RCC 7860 (cell line): ENCODE measurements at regions not wholly inside any gene's neighbourhood (a gene's known extent, or its start where the extent isn't known, plus 50 kb on each side); places are given as distances from the start of the nearest gene placed in this dataset.
"Not testable (repeated sequence)": the region's sequence is repeated elsewhere in the genome, so short reads cannot be mapped to it uniquely, and the experiment has no call there.

Experiments used
- DNase-seq: peaks from one replicate; pipeline ENCODE4 v3.0.0-alpha.2; 2015; ENCODE audit warnings: low spot score
- FAIRE-seq: peaks from 2 replicates; lab custom pipeline; 2012; peaks lifted over from hg19 to GRCh38; lab: Jason Lieb, UNC

DNA sequence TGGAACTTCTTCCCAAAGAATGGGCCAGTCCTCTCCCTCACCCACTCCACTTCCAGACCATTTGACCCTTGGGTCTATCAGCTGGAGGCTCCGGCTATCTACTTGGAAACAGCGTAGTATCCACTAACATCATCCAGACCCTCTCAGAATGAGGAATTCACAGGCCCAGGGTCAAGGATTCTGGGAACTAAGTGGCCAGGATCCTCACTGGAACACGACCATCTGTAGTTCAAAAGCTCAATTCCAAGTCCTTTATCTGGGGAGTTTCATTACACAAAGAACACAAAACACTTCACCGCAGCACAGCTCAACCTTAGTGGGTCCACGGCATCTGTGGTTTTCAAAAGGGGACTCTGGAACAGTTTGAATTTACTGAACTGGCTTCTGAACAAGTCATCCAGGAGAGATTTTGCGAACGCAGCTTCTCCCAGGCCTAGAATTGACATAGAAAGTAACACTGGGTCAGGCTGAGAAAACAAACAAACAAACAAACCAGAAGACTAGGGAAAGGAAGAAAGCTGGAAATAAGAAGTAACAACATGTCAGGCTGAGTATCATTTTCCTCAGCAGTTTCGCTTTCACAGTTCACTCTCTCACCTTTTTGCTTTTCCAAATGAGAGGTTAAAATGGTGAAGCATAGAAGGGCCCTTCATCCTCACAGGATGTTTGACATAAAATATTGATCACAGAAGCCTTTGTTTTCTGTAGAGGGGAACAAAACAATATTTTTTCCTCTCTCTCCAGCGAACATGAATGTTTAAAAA lies 57.6 kb upstream of the USP6NL start:
- no peak for DNase-seq

DNA sequence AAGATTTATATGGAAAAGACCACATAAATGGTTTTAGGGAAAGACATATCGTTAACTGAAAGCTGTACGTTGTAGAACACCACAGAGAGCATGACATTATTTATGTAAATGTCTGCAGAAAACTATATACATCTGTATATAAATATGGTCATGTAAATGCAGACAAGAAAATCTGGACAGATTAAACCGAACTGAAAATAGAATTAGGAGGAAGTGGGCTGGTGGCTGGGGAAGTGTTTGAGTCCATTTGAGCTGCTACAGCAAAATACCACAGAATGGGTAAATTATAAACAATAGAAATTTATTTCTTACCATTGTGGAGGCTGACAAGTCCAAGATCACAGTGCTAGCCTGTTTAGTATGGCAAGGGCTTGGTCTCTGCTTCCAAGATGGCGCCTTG lies 56.3 kb upstream of the USP6NL start:
- no peak for DNase-seq
- no peak for FAIRE-seq

More for the DNA sequence above, 57.6 kb upstream of the USP6NL start:
- FAIRE-seq: no peak

DNA sequence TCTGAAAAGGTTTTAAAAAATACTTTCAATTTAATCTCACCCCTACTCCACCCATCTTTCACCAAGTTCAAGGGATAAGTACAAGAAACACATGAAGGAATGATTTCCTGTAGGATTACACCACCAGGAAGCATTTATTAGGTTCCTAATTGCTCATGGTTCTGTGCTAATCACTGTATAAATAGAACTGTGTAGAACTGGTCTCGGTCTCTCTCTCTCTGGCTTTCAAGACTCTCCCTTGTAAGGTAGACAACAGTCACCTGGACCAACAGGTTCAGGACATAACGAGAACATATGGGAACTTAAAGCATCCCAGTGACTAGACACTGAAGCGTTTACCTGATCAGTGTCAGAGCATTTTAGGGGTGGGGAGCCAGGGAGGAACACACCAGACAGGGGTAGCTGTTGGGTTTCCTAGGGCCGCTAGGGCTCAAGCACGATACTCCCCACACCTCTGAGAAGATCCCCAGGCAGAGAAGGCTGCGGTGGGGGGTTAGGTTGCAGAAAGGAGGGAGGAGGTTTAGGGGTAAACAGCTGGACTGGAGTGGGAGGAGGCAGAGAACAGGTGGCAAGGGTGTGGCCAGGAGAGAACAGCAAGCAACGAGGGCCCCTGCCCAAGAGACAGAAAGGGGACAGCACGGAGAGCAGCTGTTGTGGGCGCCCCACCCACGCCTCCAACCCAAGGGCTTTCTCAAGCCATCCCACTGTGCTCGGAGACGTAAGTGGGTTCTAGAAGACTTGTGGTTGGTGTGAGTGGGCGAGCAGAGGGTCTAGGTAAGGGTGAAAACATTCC lies 52.5 kb upstream of the USP6NL start:
- DNase-seq (no peak), FAIRE-seq (no peak)

DNA sequence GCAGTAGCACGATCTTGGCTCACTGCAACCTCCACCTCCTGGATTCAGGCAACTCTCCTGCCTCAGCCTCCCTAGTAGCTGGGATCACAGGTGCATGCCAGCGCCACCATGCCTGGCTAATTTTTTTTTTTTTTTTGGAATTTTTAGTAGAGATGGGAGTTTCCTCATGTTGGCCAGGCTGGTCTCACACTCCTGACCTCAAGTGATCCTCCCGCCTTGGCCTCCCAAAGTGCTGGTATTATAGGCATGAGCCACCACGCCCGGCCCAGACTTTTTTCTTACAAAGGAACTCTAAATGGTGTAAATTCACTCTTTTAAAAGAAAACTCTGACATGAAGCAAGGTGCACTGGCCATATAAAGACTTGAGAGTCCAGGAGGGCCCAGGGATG lies 51.7 kb upstream of the USP6NL start:
- not testable (repeated sequence) for FAIRE-seq, DNase-seq

DNA sequence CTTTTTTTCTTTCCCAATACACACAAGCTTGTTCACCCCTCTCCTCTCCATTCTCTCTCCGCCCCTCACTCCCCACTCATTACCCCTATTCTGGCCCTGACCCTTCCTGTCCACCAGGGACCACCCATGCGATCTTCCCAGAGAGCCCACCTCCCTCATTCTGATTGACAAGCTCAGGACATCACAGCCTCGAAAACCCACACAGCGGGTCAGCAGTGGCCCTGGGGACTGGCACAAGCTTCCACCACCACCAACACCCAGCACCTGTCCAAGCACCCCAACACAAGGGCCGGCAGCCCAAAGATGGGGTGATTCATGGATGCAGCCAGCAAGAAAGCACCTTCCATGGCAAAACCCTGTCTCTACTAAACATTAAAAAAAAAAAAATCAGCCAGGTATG lies 50.0 kb upstream of the USP6NL start:
- DNase-seq: no peak
- FAIRE-seq: no peak
